Astrocyte (in vitro differentiated cells and primary cell): ENCODE measurements at regions not wholly inside any gene's neighbourhood (a gene's known extent, or its start where the extent isn't known, plus 50 kb on each side); places are given as distances from the start of the nearest gene placed in this dataset.

Experiments used
- DNase-seq: peaks from one replicate; pipeline ENCODE4 v3.0.0-alpha.2; 2010; ENCODE audit warnings: low read depth
- FAIRE-seq: peaks from 2 replicates; lab custom pipeline; 2011; peaks lifted over from hg19 to GRCh38; lab: Jason Lieb, UNC
- H2AFZ ChIP-seq: 2 replicates; pipeline ENCODE4 v1.6.0; 2012; ENCODE audit warnings: low read depth, low read length, inconsistent platforms
- H3K27ac ChIP-seq: 2 replicates; pipeline ENCODE4 v1.5.1; 2011; ENCODE audit warnings: low read depth, low read length, inconsistent platforms
- H3K27me3 ChIP-seq: 2 replicates; pipeline ENCODE4 v1.6.0; 2011; ENCODE audit warnings: low read length, inconsistent platforms; ENCODE audit not compliant: insufficient read depth
- H3K36me3 ChIP-seq: 2 replicates; pipeline ENCODE4 v1.5.1; 2011; ENCODE audit warnings: low read length, inconsistent platforms; ENCODE audit not compliant: insufficient read depth
- H3K4me1 ChIP-seq: 2 replicates; pipeline ENCODE4 v1.5.1; 2011; ENCODE audit warnings: low read length, inconsistent platforms; ENCODE audit not compliant: insufficient read depth
- H3K4me2 ChIP-seq: 2 replicates; pipeline ENCODE4 v1.6.0; 2012; ENCODE audit warnings: low read length, inconsistent platforms
- H3K4me3 ChIP-seq: 2 replicates; pipeline ENCODE4 v1.5.1; 2011; ENCODE audit warnings: low read depth, mild to moderate bottlenecking, low read length, inconsistent platforms; ENCODE audit not compliant: insufficient read depth
- H3K79me2 ChIP-seq: 2 replicates; pipeline ENCODE4 v1.6.0; 2012; ENCODE audit warnings: mild to moderate bottlenecking, low read length, inconsistent platforms; ENCODE audit not compliant: insufficient read depth
- H3K9ac ChIP-seq: 2 replicates; pipeline ENCODE4 v1.6.0; 2012; ENCODE audit warnings: mild to moderate bottlenecking, low read length, inconsistent platforms
- H3K9me3 ChIP-seq: 2 replicates; pipeline ENCODE4 v1.5.1; 2012; ENCODE audit warnings: low read depth, mild to moderate bottlenecking, low read length, inconsistent platforms; ENCODE audit not compliant: insufficient read depth
- H4K20me1 ChIP-seq: 2 replicates; pipeline ENCODE4 v1.6.0; 2012; ENCODE audit warnings: low read length, inconsistent platforms; ENCODE audit not compliant: insufficient read depth
- H3K27ac Mint-ChIP-seq: one replicate; pipeline ENCODE4 v1.8.0; 2021; ENCODE audit warnings: mild to moderate bottlenecking, mixed read lengths; ENCODE audit not compliant: unreplicated experiment
- H3K27me3 Mint-ChIP-seq: one replicate; pipeline ENCODE4 v1.8.0; 2021; ENCODE audit warnings: low read depth, mixed read lengths; ENCODE audit not compliant: unreplicated experiment
- H3K36me3 Mint-ChIP-seq: one replicate; pipeline ENCODE4 v1.8.0; 2021; ENCODE audit warnings: low read depth, mixed read lengths; ENCODE audit not compliant: unreplicated experiment
- H3K4me1 Mint-ChIP-seq: one replicate; pipeline ENCODE4 v1.8.0; 2021; ENCODE audit warnings: low read depth, mixed read lengths; ENCODE audit not compliant: unreplicated experiment
- H3K4me3 Mint-ChIP-seq: one replicate; pipeline ENCODE4 v1.8.0; 2021; ENCODE audit warnings: mild to moderate bottlenecking, moderate library complexity, mixed read lengths; ENCODE audit not compliant: unreplicated experiment
- H3K9me3 Mint-ChIP-seq: one replicate; pipeline ENCODE4 v1.8.0; 2021; ENCODE audit warnings: mild to moderate bottlenecking, mixed read lengths; ENCODE audit not compliant: unreplicated experiment
- CTCF ChIP-seq: IDR thresholded peaks from 2 replicates; pipeline ENCODE4 v1.5.1; 2011; ENCODE audit warnings: low read depth, mild to moderate bottlenecking, inconsistent platforms, low read length, moderate library complexity; ENCODE audit not compliant: insufficient read depth
- EZH2 ChIP-seq: IDR thresholded peaks from 2 replicates; pipeline ENCODE4 v1.6.1; 2012; ENCODE audit warnings: mild to moderate bottlenecking, low read length, inconsistent platforms; ENCODE audit not compliant: insufficient read depth

GRCh38 chr14:53884601-53885000 lies 72.0 kb downstream of the BMP4 start:
- Mint-ChIP-seq H3K9me3 (no peaks in the 10 kb centered on the region), H3K4me1 (peaks cover 25% of the 10 kb centered on the region), H3K36me3 (no peaks in the 10 kb centered on the region), H3K27ac (no peak overlapping the region), H3K4me3 (no peak overlapping the region), H3K27me3 (no peaks in the 10 kb centered on the region)
- H3K9ac ChIP-seq: no peak overlapping the region
- no peak overlapping the region for H3K27ac ChIP-seq
- H3K79me2 ChIP-seq: no peaks in the 10 kb centered on the region
- no peak overlapping the region for H3K4me3 ChIP-seq
- no peaks in the 10 kb centered on the region for H3K36me3 ChIP-seq
- no peaks in the 10 kb centered on the region for H4K20me1 ChIP-seq
- no peaks in the 10 kb centered on the region for H3K27me3 ChIP-seq
- FAIRE-seq (no peak), DNase-seq (no peak)
- no peaks in the 10 kb centered on the region for H3K9me3 ChIP-seq
- no peak overlapping the region for H3K4me2 ChIP-seq
- no peak for TF ChIP-seq EZH2
- no peak for TF ChIP-seq CTCF
- H3K4me1 ChIP-seq: no peaks in the 10 kb centered on the region
- H2AFZ ChIP-seq: no peak overlapping the region

GRCh38 chr14:53883739-53884138 lies 72.9 kb downstream of the BMP4 start:
- Histone ChIP-seq H2AFZ (no peak overlapping the region), H3K79me2 (no peaks in the 10 kb centered on the region), H3K4me2 (no peak overlapping the region), H3K9ac (no peak overlapping the region), H3K36me3 (no peaks in the 10 kb centered on the region), H3K4me3 (no peak overlapping the region), H4K20me1 (no peaks in the 10 kb centered on the region), H3K27ac (no peak overlapping the region), H3K4me1 (no peaks in the 10 kb centered on the region), H3K9me3 (no peaks in the 10 kb centered on the region), H3K27me3 (no peaks in the 10 kb centered on the region)
- FAIRE-seq (no peak), DNase-seq (no peak)
- peaks cover 26% of the 10 kb centered on the region for H3K4me1 Mint-ChIP-seq
- TF ChIP-seq EZH2 (no peak), CTCF (no peak)
- H3K27ac Mint-ChIP-seq: no peak overlapping the region
- H3K36me3 Mint-ChIP-seq: no peaks in the 10 kb centered on the region
- H3K4me3 Mint-ChIP-seq: no peak overlapping the region
- H3K9me3 Mint-ChIP-seq: no peaks in the 10 kb centered on the region
- H3K27me3 Mint-ChIP-seq: no peaks in the 10 kb centered on the region

- H3K27me3 ChIP-seq: no peaks in the 10 kb centered on the region
- Mint-ChIP-seq H3K27ac (no peak overlapping the region), H3K9me3 (no peaks in the 10 kb centered on the region)
Observed at GRCh38 chr14:53882684-53883083, 73.9 kb downstream of the BMP4 start.

More at GRCh38 chr14:53882684-53883083, 73.9 kb downstream of the BMP4 start:
- no peaks in the 10 kb centered on the region for H3K36me3 Mint-ChIP-seq
- H3K9ac ChIP-seq: no peak overlapping the region
- DNase-seq: no peak
- no peak for TF ChIP-seq EZH2
- TF ChIP-seq CTCF: no peak
- H3K27me3 Mint-ChIP-seq: no peaks in the 10 kb centered on the region
- no peak overlapping the region for H2AFZ ChIP-seq
- no peak overlapping the region for H3K4me2 ChIP-seq
- H3K36me3 ChIP-seq: no peaks in the 10 kb centered on the region
- no peaks in the 10 kb centered on the region for H3K9me3 ChIP-seq
- peaks cover 26% of the 10 kb centered on the region for H3K4me1 Mint-ChIP-seq
- no peak overlapping the region for H3K4me3 ChIP-seq
- H4K20me1 ChIP-seq: no peaks in the 10 kb centered on the region
- no peak overlapping the region for H3K4me3 Mint-ChIP-seq
- no peaks in the 10 kb centered on the region for H3K4me1 ChIP-seq
- no peak overlapping the region for H3K27ac ChIP-seq
- FAIRE-seq: no peak
- H3K79me2 ChIP-seq: no peaks in the 10 kb centered on the region
